GM12864 (cell line): ENCODE measurements at regions not wholly inside any gene's neighbourhood (a gene's known extent, or its start where the extent isn't known, plus 50 kb on each side); places are given as distances from the start of the nearest gene placed in this dataset.

Experiments
- DNase-seq: peaks from one replicate; pipeline ENCODE4 v3.0.0-alpha.2; 2011; ENCODE audit warnings: low read depth
- H3K4me3 ChIP-seq: 2 replicates; pipeline ENCODE4 v1.5.1; 2011; ENCODE audit warnings: mild to moderate bottlenecking, low read depth, low read length, control low read depth
- TF ChIP-seq, protein P1 (sequence below): IDR thresholded peaks from 2 replicates; pipeline ENCODE4 v1.5.1; 2011; ENCODE audit warnings: low read depth, mild to moderate bottlenecking, moderate library complexity, low read length, control low read depth, inconsistent platforms; ENCODE audit errors: missing control alignments

DNA sequence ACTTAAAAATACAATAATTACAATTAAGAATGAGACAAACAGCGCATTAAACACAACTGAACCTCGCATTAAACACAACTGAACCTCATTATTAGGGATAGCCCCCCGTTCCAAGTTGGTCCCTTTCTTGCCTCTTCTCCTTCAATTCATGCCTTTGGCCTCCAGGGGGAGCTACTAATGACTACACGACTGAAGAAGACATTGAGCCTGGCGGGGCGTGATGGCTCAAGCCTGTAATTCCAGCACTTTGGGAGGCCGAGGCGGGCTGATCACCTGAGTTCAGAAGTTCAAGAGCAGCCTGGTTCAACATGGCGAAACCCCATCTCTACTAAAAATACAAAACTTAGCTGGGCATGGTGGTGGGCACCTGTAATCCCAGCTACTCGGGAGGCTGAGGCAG is 56.4 kb upstream of the NWD2 start:
- TF ChIP-seq, protein P1, sequence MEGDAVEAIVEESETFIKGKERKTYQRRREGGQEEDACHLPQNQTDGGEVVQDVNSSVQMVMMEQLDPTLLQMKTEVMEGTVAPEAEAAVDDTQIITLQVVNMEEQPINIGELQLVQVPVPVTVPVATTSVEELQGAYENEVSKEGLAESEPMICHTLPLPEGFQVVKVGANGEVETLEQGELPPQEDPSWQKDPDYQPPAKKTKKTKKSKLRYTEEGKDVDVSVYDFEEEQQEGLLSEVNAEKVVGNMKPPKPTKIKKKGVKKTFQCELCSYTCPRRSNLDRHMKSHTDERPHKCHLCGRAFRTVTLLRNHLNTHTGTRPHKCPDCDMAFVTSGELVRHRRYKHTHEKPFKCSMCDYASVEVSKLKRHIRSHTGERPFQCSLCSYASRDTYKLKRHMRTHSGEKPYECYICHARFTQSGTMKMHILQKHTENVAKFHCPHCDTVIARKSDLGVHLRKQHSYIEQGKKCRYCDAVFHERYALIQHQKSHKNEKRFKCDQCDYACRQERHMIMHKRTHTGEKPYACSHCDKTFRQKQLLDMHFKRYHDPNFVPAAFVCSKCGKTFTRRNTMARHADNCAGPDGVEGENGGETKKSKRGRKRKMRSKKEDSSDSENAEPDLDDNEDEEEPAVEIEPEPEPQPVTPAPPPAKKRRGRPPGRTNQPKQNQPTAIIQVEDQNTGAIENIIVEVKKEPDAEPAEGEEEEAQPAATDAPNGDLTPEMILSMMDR: peak; percentile 48
- no peak overlapping the region for H3K4me3 ChIP-seq
- DNase-seq: no peak
